22Rv1 (cell line): ENCODE measurements at regions not wholly inside any gene's neighbourhood (a gene's known extent, or its start where the extent isn't known, plus 50 kb on each side); places are given as distances from the start of the nearest gene placed in this dataset.

Experiments used
- H3K27ac ChIP-seq: fragments of 450-650 bp; 2 replicates; pipeline ENCODE4 v1.5.1; 2017
- CTCF ChIP-seq: fragments of 450-650 bp; IDR thresholded peaks from 2 replicates; pipeline ENCODE4 v1.5.1; 2017; ENCODE audit warnings: mild to moderate bottlenecking
- ZFX ChIP-seq: fragments of 450-650 bp; IDR thresholded peaks from 2 replicates; pipeline ENCODE4 v1.6.1; 2017; ENCODE audit warnings: antibody characterized with exemption, borderline replicate concordance

GRCh38 chr20:6671829-6672228, 95.7 kb upstream of the BMP2 start:
- TF ChIP-seq CTCF (no peak), ZFX (no peak)
- H3K27ac ChIP-seq, result no peak overlapping the region

GRCh38 chr20:6668546-6668945, 98.9 kb upstream of the BMP2 start:
- TF ChIP-seq CTCF (no peak), ZFX (no peak)

GRCh38 chr20:6665621-6666355, 101.7 kb upstream of the BMP2 start:
- no peak overlapping the region for H3K27ac ChIP-seq
- TF ChIP-seq CTCF, result no peak
- TF ChIP-seq ZFX, result no peak

More at GRCh38 chr20:6668546-6668945, 98.9 kb upstream of the BMP2 start:
- H3K27ac ChIP-seq, result no peak overlapping the region

GRCh38 chr20:6665161-6665560, 102.3 kb upstream of the BMP2 start:
- TF ChIP-seq CTCF (no peak), ZFX (no peak)
- H3K27ac ChIP-seq, result no peak overlapping the region

GRCh38 chr20:6664574-6664973, 102.9 kb upstream of the BMP2 start:
- no peak overlapping the region for H3K27ac ChIP-seq
- no peak for TF ChIP-seq ZFX
- TF ChIP-seq CTCF, result no peak

- TF ChIP-seq CTCF (no peak), ZFX (no peak)
- H3K27ac ChIP-seq, result no peak overlapping the region
These were observed 103.6 kb upstream of the BMP2 start for GRCh38 chr20:6663751-6664388.

GRCh38 chr20:6663104-6663503, 104.4 kb upstream of the BMP2 start:
- TF ChIP-seq CTCF (no peak), ZFX (no peak)

More at GRCh38 chr20:6663104-6663503, 104.4 kb upstream of the BMP2 start:
- no peak overlapping the region for H3K27ac ChIP-seq
